Lung (tissue), 11 donors: ENCODE measurements at regions not wholly inside any gene's neighbourhood (a gene's known extent, or its start where the extent isn't known, plus 50 kb on each side); places are given as distances from the start of the nearest gene placed in this dataset.
A peak's percentile ranks its signal among the peaks of the same experiment; 100 is the strongest.

ENCODE experiments used
- ATAC-seq: fragments of 200-7000 bp; cut with Tn5 transposase; one replicate; pipeline ENCODE4 v1.9.1; 2020; ENCODE audit warnings: moderate number of reproducible peaks; ENCODE audit not compliant: insufficient read depth, low FRiP score
- DNase-seq, 3 donors: peaks; one replicate each; pipeline ENCODE4 v3.0.0-alpha.2; 2013 to 2017
- H3K27ac ChIP-seq, 2 donors: one replicate each; pipeline ENCODE4 v1.5.1; 2013; ENCODE audit warnings: mild to moderate bottlenecking in 2 of 2, moderate library complexity in 2 of 2, control low read depth in 1 of 2, inconsistent platforms in 1 of 2, low read depth in 1 of 2, low read length in 1 of 2
- H3K27me3 ChIP-seq, 3 donors: one replicate each; pipeline ENCODE4 v1.5.1; 2013; ENCODE audit warnings: low read length in 2 of 3; ENCODE audit not compliant: control insufficient read depth in 3 of 3, insufficient read depth in 3 of 3
- H3K36me3 ChIP-seq, 4 donors: one replicate each; pipeline ENCODE4 v1.5.1; 2013; ENCODE audit warnings: low read length in 4 of 4, mild to moderate bottlenecking in 1 of 4, moderate library complexity in 1 of 4; ENCODE audit not compliant: control insufficient read depth in 4 of 4, insufficient read depth in 4 of 4
- H3K4me1 ChIP-seq, 5 donors: one replicate each; pipeline ENCODE4 v1.5.1; 2013; ENCODE audit warnings: low read length in 5 of 5, mild to moderate bottlenecking in 2 of 5, moderate library complexity in 1 of 5; ENCODE audit not compliant: control insufficient read depth in 5 of 5, insufficient read depth in 5 of 5
- H3K4me3 ChIP-seq: one replicate; pipeline ENCODE4 v1.5.1; 2013; ENCODE audit warnings: mild to moderate bottlenecking, control low read depth, moderate library complexity
- H3K9ac ChIP-seq, 2 donors: one replicate each; pipeline ENCODE4 v1.5.1; 2013; ENCODE audit warnings: low read length in 2 of 2, control low read depth in 1 of 2; ENCODE audit not compliant: insufficient read depth in 1 of 2
- H3K9me3 ChIP-seq, 4 donors: one replicate each; pipeline ENCODE4 v1.5.1; 2013; ENCODE audit warnings: low read length in 3 of 4, mild to moderate bottlenecking in 1 of 4, moderate library complexity in 1 of 4; ENCODE audit not compliant: control insufficient read depth in 4 of 4, insufficient read depth in 3 of 4
- CTCF ChIP-seq: IDR thresholded peaks from 2 replicates; pipeline ENCODE4 v1.5.1; 2012; ENCODE audit warnings: mild to moderate bottlenecking; ENCODE audit errors: control extremely low read depth, extremely low read depth
- WGBS, 2 donors: extraction: QIAGEN DNeasy Blood & Tissue Kit; methylation state at CpG; one replicate each; pipeline ENCODE4 v1.1.7; 2013; 5-methylcytosine and 5-hydroxymethylcytosine counted together
- donor health status: control.
- donor health status: control.
- donor health status: Bipolar disorder and iron deficiency.
- donor health status: healthy.
- donor health status: DM: yes; HTN: yes; CAD: no.

DNA sequence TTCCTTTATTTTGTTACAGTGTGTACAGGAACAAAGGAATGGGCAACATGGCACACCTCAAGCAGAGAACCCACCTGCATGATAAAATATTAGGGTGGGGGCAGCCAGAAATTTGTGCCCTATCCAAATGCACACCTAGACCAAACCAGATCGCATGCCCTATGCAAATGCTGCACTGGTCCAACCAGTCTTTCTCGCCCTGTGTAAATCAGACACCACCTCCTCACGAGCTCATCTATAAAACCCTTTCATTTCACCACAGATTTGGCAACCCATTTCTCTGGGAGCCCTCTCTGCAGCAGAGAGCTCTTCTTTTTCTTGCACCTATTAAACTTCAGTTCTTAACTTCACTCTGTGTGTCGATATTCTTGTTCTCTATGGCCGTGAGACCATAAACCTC, 1559.2 kb downstream of the SLITRK1 start:
- Histone ChIP-seq H3K27ac (no peak overlapping the region), H3K4me1 (no peaks in the 10 kb centered on the region), H3K27me3 (peaks cover 0 to 11% (median 0%) of the 10 kb centered on the region in 3 donors), H3K36me3 (no peaks in the 10 kb centered on the region), H3K4me3 (no peak overlapping the region), H3K9ac (no peak overlapping the region), H3K9me3 (peaks cover 0 to 2% (median 0%) of the 10 kb centered on the region in 4 donors)
- DNase-seq (no peak), ATAC-seq (no peak)
- TF ChIP-seq CTCF = no peak
- WGBS, 2 donors = 88 to 92% methylated on average over 5 of the region's 5 CpGs

DNA sequence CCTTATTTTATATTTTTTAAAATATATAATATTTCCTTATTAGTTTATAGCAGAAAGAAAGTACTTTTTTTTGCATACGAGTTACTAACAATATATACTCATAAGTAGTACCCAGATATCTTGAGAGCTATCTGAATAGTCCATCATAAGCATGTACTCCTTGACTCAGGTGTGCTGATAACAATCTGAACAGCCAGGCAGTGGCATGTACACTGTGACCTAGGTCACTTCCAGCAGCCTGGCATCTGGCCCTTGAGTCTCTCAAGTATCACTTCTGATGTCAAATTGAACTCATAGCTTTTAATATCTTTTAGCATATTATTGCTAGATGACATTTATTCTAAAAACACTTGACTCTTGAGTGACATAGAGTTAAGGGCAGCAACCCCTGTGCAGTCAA, 1576.7 kb downstream of the SLITRK1 start:
- H3K9me3 ChIP-seq = peaks cover 0 to 2% (median 0%) of the 10 kb centered on the region in 4 donors
- TF ChIP-seq CTCF = no peak
- DNase-seq (peak in 2 of 3 donors; percentile 2 to 6), ATAC-seq (no peak)
- H3K4me1 ChIP-seq = no peaks in the 10 kb centered on the region
- 67 to 77% methylated on average over 1 of the region's 1 CpG for WGBS, 2 donors
- H3K27ac ChIP-seq = no peak overlapping the region
- no peak overlapping the region for H3K9ac ChIP-seq
- peaks cover 0 to 20% (median 0%) of the 10 kb centered on the region in 3 donors for H3K27me3 ChIP-seq
- no peaks in the 10 kb centered on the region for H3K36me3 ChIP-seq
- H3K4me3 ChIP-seq = no peak overlapping the region

DNA sequence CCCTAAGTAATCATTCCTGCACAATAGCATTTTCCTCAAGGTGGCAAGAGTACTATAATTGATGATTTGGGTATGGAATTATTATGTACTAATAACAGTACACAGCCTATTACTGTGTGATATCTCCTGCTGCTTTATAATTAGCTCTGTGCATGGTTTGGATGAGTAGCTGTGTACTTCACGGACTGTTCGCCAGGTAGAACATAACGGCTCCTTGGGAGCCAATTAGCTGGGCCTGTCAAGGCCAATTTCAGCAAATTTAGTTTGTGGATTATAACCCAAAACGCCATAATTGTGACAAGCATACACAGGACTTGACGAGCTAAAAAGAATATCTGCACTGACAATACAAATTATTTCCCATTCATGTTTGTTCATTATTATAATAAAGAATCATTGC, 1584.2 kb downstream of the SLITRK1 start:
- DNase-seq = no peak
- H3K4me1 ChIP-seq = no peaks in the 10 kb centered on the region
- no peak for ATAC-seq
- H3K27me3 ChIP-seq = peaks cover 0 to 13% (median 0%) of the 10 kb centered on the region in 3 donors
- H3K27ac ChIP-seq = no peak overlapping the region
- H3K9ac ChIP-seq = no peak overlapping the region
- no peaks in the 10 kb centered on the region for H3K9me3 ChIP-seq
- no peak overlapping the region for H3K4me3 ChIP-seq
- WGBS, 2 donors = 90 to 91% methylated on average over 5 of the region's 5 CpGs
- no peaks in the 10 kb centered on the region for H3K36me3 ChIP-seq
- no peak for TF ChIP-seq CTCF

DNA sequence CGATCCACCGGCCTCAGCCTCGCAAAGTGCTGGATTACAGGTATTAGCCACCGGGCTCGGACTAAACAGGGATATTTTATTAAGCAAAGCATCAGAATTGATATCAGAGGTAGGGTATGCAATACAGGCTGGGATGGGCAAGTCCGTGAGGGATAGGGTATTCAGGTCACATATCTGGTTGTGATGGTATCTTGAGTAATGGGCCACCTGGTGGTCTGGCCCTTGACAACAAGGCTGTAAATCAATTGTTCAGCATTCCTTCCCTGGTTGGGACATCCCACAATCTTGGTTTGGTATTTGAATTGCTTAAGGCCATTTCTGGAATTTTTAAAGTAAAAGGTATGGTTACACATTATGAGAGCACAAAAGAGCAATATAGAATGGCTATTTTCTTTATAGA, 1588.0 kb downstream of the SLITRK1 start:
- H3K9me3 ChIP-seq = no peaks in the 10 kb centered on the region
- H3K9ac ChIP-seq = no peak overlapping the region
- no peak for TF ChIP-seq CTCF
- ATAC-seq = no peak
- no peaks in the 10 kb centered on the region for H3K4me1 ChIP-seq
- H3K27me3 ChIP-seq = peaks cover 0 to 9% (median 0%) of the 10 kb centered on the region in 3 donors
- 90 to 93% methylated on average over 6 of the region's 6 CpGs for WGBS, 2 donors
- no peak overlapping the region for H3K27ac ChIP-seq
- no peaks in the 10 kb centered on the region for H3K36me3 ChIP-seq
- no peak for DNase-seq
- H3K4me3 ChIP-seq = no peak overlapping the region
